Smooth muscle cell (in vitro differentiated cells): ENCODE measurements at regions not wholly inside any gene's neighbourhood (a gene's known extent, or its start where the extent isn't known, plus 50 kb on each side); places are given as distances from the start of the nearest gene placed in this dataset.

Experiments
- DNase-seq: peaks from one replicate; lab custom pipeline; 2025; ENCODE audit not compliant: unreplicated experiment; lab: John Stamatoyannopoulos, UW
- H2AFZ ChIP-seq: fragments of 200-600 bp; sonication (generic); 2 replicates; pipeline ENCODE4 v1.6.0; 2016; ENCODE audit warnings: antibody characterized with exemption, low read depth, mild to moderate bottlenecking
- H3F3A ChIP-seq: fragments of 200-600 bp; sonication (generic); 2 replicates; pipeline ENCODE4 v1.6.0; 2017; ENCODE audit warnings: antibody characterized with exemption, low read depth
- H3K27ac ChIP-seq: fragments of 200-600 bp; sonication (generic); 2 replicates; pipeline ENCODE4 v1.5.1; 2016; ENCODE audit warnings: low read depth, mild to moderate bottlenecking
- H3K27me3 ChIP-seq: fragments of 200-600 bp; sonication (generic); 2 replicates; pipeline ENCODE4 v1.6.1; 2016; ENCODE audit warnings: low read depth, mild to moderate bottlenecking
- H3K36me3 ChIP-seq: fragments of 200-600 bp; sonication (generic); 2 replicates; pipeline ENCODE4 v1.5.1; 2016; ENCODE audit warnings: low read depth
- H3K4me1 ChIP-seq: fragments of 200-600 bp; sonication (generic); 2 replicates; pipeline ENCODE4 v1.5.1; 2016; ENCODE audit warnings: low read depth
- H3K4me2 ChIP-seq: fragments of 200-600 bp; sonication (generic); 2 replicates; pipeline ENCODE4 v1.6.0; 2016; ENCODE audit warnings: mild to moderate bottlenecking
- H3K4me3 ChIP-seq: fragments of 200-600 bp; sonication (generic); 2 replicates; pipeline ENCODE4 v1.5.1; 2016; ENCODE audit warnings: mild to moderate bottlenecking
- H3K79me2 ChIP-seq: fragments of 200-600 bp; sonication (generic); 2 replicates; pipeline ENCODE4 v1.6.0; 2016; ENCODE audit warnings: low read depth, mild to moderate bottlenecking
- H3K9ac ChIP-seq: fragments of 200-600 bp; sonication (generic); 2 replicates; pipeline ENCODE4 v1.6.0; 2016; ENCODE audit warnings: low read depth
- H3K9me3 ChIP-seq: fragments of 200-600 bp; sonication (generic); replicated peaks from 2 replicates; pipeline ENCODE4 v1.5.1; 2016; ENCODE audit warnings: low read depth
- H4K20me1 ChIP-seq: fragments of 200-600 bp; sonication (generic); 2 replicates; pipeline ENCODE4 v1.6.0; 2016; ENCODE audit warnings: low read depth
- WGBS: methylation state at CpG from one replicate; pipeline ENCODE4 v1.1.7; 2016; ENCODE audit warnings: low lambda C conversion rate; 5-methylcytosine and 5-hydroxymethylcytosine counted together
- TF ChIP-seq, protein P1 (sequence below): fragments of 200-600 bp; sonication (generic); IDR thresholded peaks from 2 replicates; pipeline ENCODE4 v1.5.1; 2017; ENCODE audit warnings: borderline replicate concordance, mild to moderate bottlenecking, antibody characterized with exemption; ENCODE audit not compliant: insufficient read depth, poor library complexity, severe bottlenecking

GRCh38 chr19:30729451-30729850 lies 357.3 kb downstream of the ZNF536 start:
- Histone ChIP-seq H3K9ac (no peak overlapping the region), H3F3A (no peaks in the 10 kb centered on the region), H3K36me3 (no peaks in the 10 kb centered on the region), H3K4me1 (no peaks in the 10 kb centered on the region), H3K27me3 (no peaks in the 10 kb centered on the region), H3K9me3 (no peaks in the 10 kb centered on the region), H4K20me1 (no peaks in the 10 kb centered on the region), H3K27ac (no peak overlapping the region), H3K4me3 (no peak overlapping the region), H3K4me2 (no peak overlapping the region), H2AFZ (no peak overlapping the region), H3K79me2 (no peaks in the 10 kb centered on the region)
- TF ChIP-seq, protein P1, sequence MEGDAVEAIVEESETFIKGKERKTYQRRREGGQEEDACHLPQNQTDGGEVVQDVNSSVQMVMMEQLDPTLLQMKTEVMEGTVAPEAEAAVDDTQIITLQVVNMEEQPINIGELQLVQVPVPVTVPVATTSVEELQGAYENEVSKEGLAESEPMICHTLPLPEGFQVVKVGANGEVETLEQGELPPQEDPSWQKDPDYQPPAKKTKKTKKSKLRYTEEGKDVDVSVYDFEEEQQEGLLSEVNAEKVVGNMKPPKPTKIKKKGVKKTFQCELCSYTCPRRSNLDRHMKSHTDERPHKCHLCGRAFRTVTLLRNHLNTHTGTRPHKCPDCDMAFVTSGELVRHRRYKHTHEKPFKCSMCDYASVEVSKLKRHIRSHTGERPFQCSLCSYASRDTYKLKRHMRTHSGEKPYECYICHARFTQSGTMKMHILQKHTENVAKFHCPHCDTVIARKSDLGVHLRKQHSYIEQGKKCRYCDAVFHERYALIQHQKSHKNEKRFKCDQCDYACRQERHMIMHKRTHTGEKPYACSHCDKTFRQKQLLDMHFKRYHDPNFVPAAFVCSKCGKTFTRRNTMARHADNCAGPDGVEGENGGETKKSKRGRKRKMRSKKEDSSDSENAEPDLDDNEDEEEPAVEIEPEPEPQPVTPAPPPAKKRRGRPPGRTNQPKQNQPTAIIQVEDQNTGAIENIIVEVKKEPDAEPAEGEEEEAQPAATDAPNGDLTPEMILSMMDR: no peak
- WGBS: 94% methylated on average over 6 of the region's 6 CpGs
- no peak for DNase-seq

- Histone ChIP-seq H3K79me2 (no peaks in the 10 kb centered on the region), H3F3A (no peaks in the 10 kb centered on the region), H3K9ac (no peak overlapping the region), H3K27me3 (no peaks in the 10 kb centered on the region), H3K4me3 (no peak overlapping the region), H3K27ac (no peak overlapping the region), H2AFZ (no peak overlapping the region), H3K4me2 (no peak overlapping the region), H3K9me3 (no peaks in the 10 kb centered on the region), H4K20me1 (no peaks in the 10 kb centered on the region), H3K4me1 (peaks cover 5% of the 10 kb centered on the region), H3K36me3 (no peaks in the 10 kb centered on the region)
- DNase-seq: no peak
- 93% methylated on average over 9 of the region's 9 CpGs for WGBS
- TF ChIP-seq, protein P1: no peak
These were observed 350.6 kb downstream of the ZNF536 start for GRCh38 chr19:30722761-30723160.

GRCh38 chr19:30722186-30722585 lies 350.0 kb downstream of the ZNF536 start:
- H3K4me3 ChIP-seq: no peak overlapping the region
- H3F3A ChIP-seq: no peaks in the 10 kb centered on the region
- 87% methylated on average over 8 of the region's 8 CpGs for WGBS
- DNase-seq: no peak
- peaks cover 5% of the 10 kb centered on the region for H3K4me1 ChIP-seq
- H3K36me3 ChIP-seq: no peaks in the 10 kb centered on the region
- H3K27ac ChIP-seq: no peak overlapping the region
- no peak overlapping the region for H3K4me2 ChIP-seq
- H3K9me3 ChIP-seq: no peaks in the 10 kb centered on the region
- no peak overlapping the region for H2AFZ ChIP-seq
- no peaks in the 10 kb centered on the region for H3K79me2 ChIP-seq
- TF ChIP-seq, protein P1: no peak
- no peak overlapping the region for H3K9ac ChIP-seq
- no peaks in the 10 kb centered on the region for H4K20me1 ChIP-seq
- H3K27me3 ChIP-seq: no peaks in the 10 kb centered on the region

GRCh38 chr19:30719999-30720345 lies 347.8 kb downstream of the ZNF536 start:
- no peak for DNase-seq
- Histone ChIP-seq H3K27ac (no peak overlapping the region), H2AFZ (peak overlapping the region; percentile 97), H3K79me2 (no peaks in the 10 kb centered on the region), H3K4me2 (peak overlapping the region; percentile 95), H3K9ac (no peak overlapping the region), H3K9me3 (no peaks in the 10 kb centered on the region), H3K36me3 (no peaks in the 10 kb centered on the region), H3K4me3 (peak overlapping the region; percentile 67), H4K20me1 (no peaks in the 10 kb centered on the region), H3F3A (no peaks in the 10 kb centered on the region), H3K4me1 (peaks cover 5% of the 10 kb centered on the region), H3K27me3 (no peaks in the 10 kb centered on the region)
- TF ChIP-seq, protein P1: no peak
- WGBS: 10% methylated on average over 9 of the region's 9 CpGs
